NAMALWA (cell line): ENCODE measurements at regions not wholly inside any gene's neighbourhood (a gene's known extent, or its start where the extent isn't known, plus 50 kb on each side); places are given as distances from the start of the nearest gene placed in this dataset.

Experiments used
- DNase-seq: peaks from one replicate; pipeline ENCODE4 v3.0.0-alpha.2; 2015; ENCODE audit warnings: low spot score

- no peak for DNase-seq
Observed at GRCh38 chr2:196391149-196391479, 219.7 kb upstream of the STK17B start.

GRCh38 chr2:196399096-196399495, 227.7 kb upstream of the STK17B start:
- DNase-seq = no peak

- DNase-seq = no peak
Observed at GRCh38 chr2:196399722-196400691, 228.6 kb upstream of the STK17B start.

- DNase-seq = no peak
Observed at GRCh38 chr2:196403471-196403870, 232.1 kb upstream of the STK17B start.

GRCh38 chr2:196404276-196404675, 232.9 kb upstream of the STK17B start:
- DNase-seq = peak; percentile 16

GRCh38 chr2:196407675-196408264, 231.7 kb upstream of the CCDC150 start:
- no peak for DNase-seq

- no peak for DNase-seq
Observed at GRCh38 chr2:196409376-196409775, 230.1 kb upstream of the CCDC150 start.

- DNase-seq = no peak
Observed at GRCh38 chr2:196410008-196410407, 229.5 kb upstream of the CCDC150 start.

GRCh38 chr2:196413821-196414274, 225.7 kb upstream of the CCDC150 start:
- DNase-seq = peak; percentile 87

GRCh38 chr2:196415384-196415783, 224.1 kb upstream of the CCDC150 start:
- DNase-seq = peak; percentile 68

GRCh38 chr2:196420143-196420542, 219.4 kb upstream of the CCDC150 start:
- DNase-seq = no peak

- DNase-seq = no peak
Observed at GRCh38 chr2:196421880-196422279, 217.6 kb upstream of the CCDC150 start.

GRCh38 chr2:196422361-196422760, 217.2 kb upstream of the CCDC150 start:
- no peak for DNase-seq

GRCh38 chr2:196426122-196426521, 213.4 kb upstream of the CCDC150 start:
- no peak for DNase-seq

- peak; percentile 6 for DNase-seq
Observed at GRCh38 chr2:196427986-196428634, 211.4 kb upstream of the CCDC150 start.

GRCh38 chr2:196431076-196431475, 208.4 kb upstream of the CCDC150 start:
- DNase-seq = no peak

- DNase-seq = peak; percentile 66
Observed at GRCh38 chr2:196431957-196432356, 207.6 kb upstream of the CCDC150 start.

GRCh38 chr2:196433116-196433515, 206.4 kb upstream of the CCDC150 start:
- DNase-seq = no peak

- no peak for DNase-seq
Observed at GRCh38 chr2:196434217-196434616, 205.3 kb upstream of the CCDC150 start.

GRCh38 chr2:196435189-196435588, 204.3 kb upstream of the CCDC150 start:
- DNase-seq = no peak

- DNase-seq = no peak
Observed at GRCh38 chr2:196437626-196438025, 201.9 kb upstream of the CCDC150 start.

- no peak for DNase-seq
Observed at GRCh38 chr2:196439760-196440159, 199.8 kb upstream of the CCDC150 start.

- DNase-seq = no peak
Observed at GRCh38 chr2:196440413-196440812, 199.1 kb upstream of the CCDC150 start.
